K562 (cell line): ENCODE measurements at regions not wholly inside any gene's neighbourhood (a gene's known extent, or its start where the extent isn't known, plus 50 kb on each side); places are given as distances from the start of the nearest gene placed in this dataset. TPM values are rescaled to one million over a fixed set of nuclear protein-coding genes. Genes with fewer than 3 reads are reported as not detected.

Source experiments
- ATAC-seq: fragments of 200-7000 bp; cut with Tn5 transposase; 3 replicates; pipeline ENCODE4 v1.9.1; 2020; ENCODE audit warnings: moderate library complexity
- BruUV-seq: library from RNA; stranded (reverse); fragments of 400-500 nt; replicated peaks from 2 replicates; lab custom pipeline; 2021; lab: Mats Ljungman, UMichigan
- CTCF ChIA-PET: fragments of 300-600 bp; formaldehyde crosslinking; extraction: SDS; loops from one replicate; lab custom pipeline; 2021; ENCODE audit warnings: low intra/inter-chr PET ratio; lab: Yijun Ruan, JAX
- POLR2A ChIA-PET: fragments of 300-600, 350-650 bp; sonication (Branson Sonifier 250); formaldehyde crosslinking; extraction: SDS; loops from one replicate; lab custom pipeline; 2021; ENCODE audit warnings: antibody characterized with exemption, inconsistent platforms; lab: Yijun Ruan, JAX
- DNase-seq, 4 experiments: peaks; one replicate each; pipeline versions ENCODE4 v3.0.0 to v3.0.0-alpha.2; 2011 to 2018; ENCODE audit warnings: low spot score in 3 of 4, mixed read lengths in 3 of 4; ENCODE audit errors: extremely low read depth in 1 of 4
- FAIRE-seq: peaks from 2 replicates; lab custom pipeline; 2011; peaks lifted over from hg19 to GRCh38; lab: Jason Lieb, UNC
- H2AFZ ChIP-seq: 2 replicates; pipeline ENCODE4 v1.6.0; 2011; ENCODE audit warnings: low read depth, low read length, control low read depth, inconsistent platforms
- H3K27ac ChIP-seq: fragments of 200-600 bp; 3 replicates; pipeline ENCODE4 v1.8.0; 2011; ENCODE audit warnings: low read depth, mild to moderate bottlenecking, control low read depth, inconsistent platforms, low read length, moderate library complexity, mixed read lengths; ENCODE audit errors: extremely low read depth
- H3K27me3 ChIP-seq, 2 experiments: fragments of 300-600 bp in 1 of 2; 2 replicates in 1 of 2; 3 replicates in 1 of 2; pipeline versions ENCODE4 v1.6.0 to v1.8.0; 2011; ENCODE audit warnings: inconsistent platforms in 2 of 2, low read length in 2 of 2, mild to moderate bottlenecking in 1 of 2, mixed read lengths in 1 of 2, moderate library complexity in 1 of 2; ENCODE audit not compliant: control insufficient read depth in 2 of 2, insufficient read depth in 2 of 2
- H3K36me3 ChIP-seq: fragments of 300-600 bp; 3 replicates; pipeline ENCODE4 v1.8.0; 2011; ENCODE audit warnings: mild to moderate bottlenecking, low read length, inconsistent platforms; ENCODE audit not compliant: control insufficient read depth, insufficient read depth
- H3K4me1 ChIP-seq, 2 experiments: fragments of 200-600 bp in 1 of 2; replicated peaks in 1 of 2; 2 replicates in 1 of 2; 3 replicates in 1 of 2; pipeline versions ENCODE4 v1.5.1 to v1.8.0; 2011; ENCODE audit warnings: inconsistent platforms in 2 of 2, low read length in 2 of 2, mild to moderate bottlenecking in 1 of 2, mixed read lengths in 1 of 2, moderate library complexity in 1 of 2; ENCODE audit not compliant: control insufficient read depth in 2 of 2, insufficient read depth in 2 of 2
- H3K4me2 ChIP-seq: 2 replicates; pipeline ENCODE4 v1.6.1; 2011; ENCODE audit warnings: low read length, control low read depth, inconsistent platforms, mixed read lengths; ENCODE audit not compliant: insufficient read depth
- H3K4me3 ChIP-seq: fragments of 200-600 bp; sonication (generic), shearing (Covaris generic); 2 replicates; pipeline ENCODE4 v1.5.1; 2016; ENCODE audit warnings: control low read depth, inconsistent platforms
- H3K79me2 ChIP-seq: fragments of 200-600 bp; 3 replicates; pipeline ENCODE4 v1.8.0; 2011; ENCODE audit warnings: low read length, inconsistent platforms; ENCODE audit not compliant: control insufficient read depth, insufficient read depth
- H3K9ac ChIP-seq, 2 experiments: 2 replicates each; pipeline versions ENCODE4 v1.6.0 to v1.6.1; 2011; ENCODE audit warnings: low read depth in 2 of 2, low read length in 2 of 2, control low read depth in 1 of 2, inconsistent platforms in 1 of 2, mild to moderate bottlenecking in 1 of 2, mixed read lengths in 1 of 2; ENCODE audit not compliant: insufficient read depth in 1 of 2
- H3K9me1 ChIP-seq: one replicate; pipeline ENCODE4 v1.6.0; 2011; ENCODE audit warnings: inconsistent platforms, mild to moderate bottlenecking, low read length, moderate library complexity; ENCODE audit not compliant: control insufficient read depth, insufficient read depth
- H3K9me3 ChIP-seq: replicated peaks from 2 replicates; pipeline ENCODE4 v1.5.1; 2011; ENCODE audit warnings: low read depth, low read length, inconsistent platforms; ENCODE audit not compliant: control insufficient read depth, insufficient read depth
- H4K20me1 ChIP-seq: replicated peaks from 2 replicates; pipeline ENCODE4 v1.6.1; 2011; ENCODE audit warnings: low read length, inconsistent platforms, mixed read lengths; ENCODE audit not compliant: control insufficient read depth, insufficient read depth
- ARID2 ChIP-seq: fragments of 450-650 bp; IDR thresholded peaks from 2 replicates; pipeline ENCODE4 v1.6.1; 2017; ENCODE audit warnings: antibody characterized with exemption, mild to moderate bottlenecking
- CTCF ChIP-seq, 3 experiments: IDR thresholded peaks in 2 of 3; conservative IDR thresholded peaks in 1 of 3; 2 replicates each; pipeline ENCODE4 v1.5.1; 2011 to 2012; ENCODE audit warnings: low read length in 3 of 3, mild to moderate bottlenecking in 3 of 3, control low read depth in 2 of 3, improper control_type of control experiment in 1 of 3, inconsistent platforms in 1 of 3, low read depth in 1 of 3, mixed read lengths in 1 of 3, moderate library complexity in 1 of 3; ENCODE audit not compliant: insufficient read depth in 2 of 3
- PRDM10 ChIP-seq: fragments of 450-650 bp; IDR thresholded peaks from 2 replicates; pipeline ENCODE4 v1.6.1; 2018; ENCODE audit not compliant: partially characterized antibody
- ZZZ3 ChIP-seq: fragments of 450-650 bp; IDR thresholded peaks from 2 replicates; pipeline ENCODE4 v1.6.1; 2016; ENCODE audit warnings: antibody characterized with exemption, mild to moderate bottlenecking, moderate library complexity
- WGBS: fragments of 100-300 bp; shearing (Covaris generic); methylation state at CpG from one replicate; pipeline ENCODE4 v1.1.6; 2016; ENCODE audit warnings: low coverage, mixed read lengths; ENCODE audit not compliant: insufficient coverage; ENCODE audit errors: missing lambda C conversion rate; 5-methylcytosine and 5-hydroxymethylcytosine counted together
- in situ Hi-C: fragments of 300-500 bp; cut with MboI; formaldehyde crosslinking; loops from 4 replicates; pipeline ENCODE4 v1.15.0; 2018; ENCODE audit warnings: inconsistent platforms, mixed read lengths
- intact Hi-C: fragments of 100-400 bp; cut with micrococcal nuclease; formaldehyde crosslinking; loops from 2 replicates; pipeline ENCODE4 v1.14.2; 2022
- small RNA-seq: library from RNA; depleted of rRNA; stranded (forward); fragments of <200 nt; gene quantifications from one replicate; pipeline ENCODE3, GENCODE V24; 2014

GRCh38 chr7:155862123-155862892, 50.0 kb upstream of the SHH start:
- WGBS = 0% methylated on average over 12 of the region's 12 CpGs
- DNase-seq = peak; percentile 16 to 55 (median 46)
- TF ChIP-seq ZZZ3 (no peak), CTCF (IDR thresholded peaks at IDR 0.05 in 2 of 3, conservative IDR thresholded peaks at IDR 0.05 in 1 of 3; ENCODE audit: insufficient read depth in 2 of 3, low read depth in 1 of 3, low read length in 3 of 3) (peak; percentile 42 to 69 (median 64)), ARID2 (no peak), PRDM10 (peak; percentile 55)
- TF ChIP-seq, all 486 proteins: peak for 2
- Histone ChIP-seq H3K4me1 (no peaks in the 10 kb centered on the region), H2AFZ (no peak overlapping the region), H3K4me3 (no peak overlapping the region), H3K9me3 (no peaks in the 10 kb centered on the region), H4K20me1 (peaks cover 5% of the 10 kb centered on the region; the same call in 1 of the 2 replicates), H3K9ac (no peak overlapping the region; a peak in 1 of 4 replicates), H3K9me1 (no peaks in the 10 kb centered on the region), H3K4me2 (no peak overlapping the region), H3K27ac (no peak overlapping the region), H3K36me3 (no peaks in the 10 kb centered on the region), H3K79me2 (no peaks in the 10 kb centered on the region), H3K27me3 (peaks cover 19 to 49% of the 10 kb centered on the region in 2 experiments)
- in situ Hi-C loops (no loop called here), intact Hi-C loops (no loop called here)
- ChIA-PET CTCF (no interaction called here), POLR2A (interaction anchor here (0.6 to 1.0 kb wide), 2 partner anchors 16 to 140 kb away, joined by 3 to 7 read pairs; no protein-coding TSS in a partner anchor)
- no TSS peak for BruUV-seq
- no peak for FAIRE-seq
- ATAC-seq = peak; percentile 67

Small RNAs in the stretch of these regions (small RNA-seq; reads per million reads assigned to genes)
- gene AC093813.1 = not detected
- not detected for gene RF00019
